NCI-H446 treated with DMSO at 0.1 percent for 48 hours (cell line): ENCODE measurements at regions not wholly inside any gene's neighbourhood (a gene's known extent, or its start where the extent isn't known, plus 50 kb on each side); places are given as distances from the start of the nearest gene placed in this dataset.
"Not testable (repeated sequence)": the region's sequence is repeated elsewhere in the genome, so short reads cannot be mapped to it uniquely, and the experiment has no call there.

Source experiments
- DNase-seq: peaks from one replicate; lab custom pipeline; 2025; lab: John Stamatoyannopoulos, UW

GRCh38 chr10:2891073-2891769 lies 176.1 kb upstream of the PFKP start:
- no peak for DNase-seq

- DNase-seq: no peak
These were observed 177.3 kb upstream of the PFKP start for GRCh38 chr10:2890093-2890492.

DNA sequence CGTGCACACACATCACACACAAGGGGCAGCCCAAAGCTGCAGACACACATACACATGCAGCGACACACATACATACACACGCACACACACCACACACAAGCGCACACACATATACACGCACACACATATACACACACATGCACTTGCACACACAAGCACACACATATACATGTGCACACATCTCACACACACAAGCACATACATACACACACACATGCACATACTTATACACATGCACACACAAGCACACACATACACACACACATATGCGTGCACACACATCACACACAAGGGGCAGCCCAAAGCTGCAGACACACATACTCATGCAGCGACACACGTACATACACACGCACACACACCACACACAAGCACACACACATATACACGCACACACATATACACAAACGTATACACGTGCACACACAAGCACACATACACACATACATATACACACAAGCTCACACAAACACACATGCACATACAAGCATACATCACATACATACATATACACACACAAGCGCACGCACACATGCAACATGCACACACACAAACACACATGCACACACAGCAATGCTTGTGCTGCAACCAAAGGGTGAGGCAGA lies 178.8 kb upstream of the PFKP start:
- no peak for DNase-seq

- DNase-seq: no peak
These were observed 179.8 kb upstream of the PFKP start for GRCh38 chr10:2887391-2888070.

DNA sequence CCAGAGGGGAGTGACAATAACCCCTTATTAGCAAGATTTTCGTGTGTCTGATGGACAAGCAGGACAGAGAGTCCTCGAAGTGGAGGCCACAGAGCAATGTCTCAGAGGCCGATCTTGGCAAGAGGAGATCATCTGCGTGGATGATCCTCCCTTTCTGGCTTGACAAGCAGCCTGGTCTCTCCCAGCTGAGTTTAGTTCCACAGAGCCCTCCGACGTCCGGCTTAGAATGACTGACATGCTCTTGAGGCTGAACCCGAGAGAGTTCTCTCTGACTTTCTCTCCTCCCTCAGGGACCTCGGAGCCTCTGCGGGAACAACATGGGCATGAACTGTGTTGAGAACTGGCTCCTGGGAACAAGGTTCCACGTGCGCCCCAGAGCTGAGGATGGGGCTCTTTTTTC lies 180.7 kb upstream of the PFKP start:
- DNase-seq: no peak

GRCh38 chr10:2885288-2886278 lies 181.8 kb upstream of the PFKP start:
- DNase-seq: no peak

DNA sequence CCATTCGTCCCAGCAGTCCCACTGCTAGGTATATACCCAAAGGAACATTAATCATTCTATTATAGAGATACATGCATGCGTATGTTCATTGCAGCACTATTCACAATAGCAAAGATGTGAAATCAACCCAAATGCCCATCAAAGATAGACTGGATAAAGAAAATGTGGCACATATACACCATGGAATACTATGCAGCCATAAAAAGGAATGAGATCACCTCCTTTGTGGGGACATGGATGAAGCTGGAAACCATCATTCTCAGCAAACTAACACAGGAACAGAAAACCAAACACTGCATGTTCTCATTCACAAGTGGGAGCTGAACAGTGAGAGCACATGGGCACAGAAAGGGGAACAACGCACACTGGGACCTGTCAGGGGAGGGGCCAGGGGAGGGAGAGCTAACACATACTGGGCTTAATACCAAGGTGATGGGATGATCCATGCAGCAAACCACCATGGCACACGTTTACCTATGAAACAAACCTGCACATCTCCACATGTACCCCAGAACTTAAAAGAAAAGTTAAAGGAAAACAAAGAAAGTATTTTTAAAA lies 183.3 kb upstream of the PFKP start:
- not testable (repeated sequence) for DNase-seq

GRCh38 chr10:2883238-2883637 lies 184.1 kb upstream of the PFKP start:
- no peak for DNase-seq

GRCh38 chr10:2882628-2883027 lies 184.7 kb upstream of the PFKP start:
- no peak for DNase-seq

DNA sequence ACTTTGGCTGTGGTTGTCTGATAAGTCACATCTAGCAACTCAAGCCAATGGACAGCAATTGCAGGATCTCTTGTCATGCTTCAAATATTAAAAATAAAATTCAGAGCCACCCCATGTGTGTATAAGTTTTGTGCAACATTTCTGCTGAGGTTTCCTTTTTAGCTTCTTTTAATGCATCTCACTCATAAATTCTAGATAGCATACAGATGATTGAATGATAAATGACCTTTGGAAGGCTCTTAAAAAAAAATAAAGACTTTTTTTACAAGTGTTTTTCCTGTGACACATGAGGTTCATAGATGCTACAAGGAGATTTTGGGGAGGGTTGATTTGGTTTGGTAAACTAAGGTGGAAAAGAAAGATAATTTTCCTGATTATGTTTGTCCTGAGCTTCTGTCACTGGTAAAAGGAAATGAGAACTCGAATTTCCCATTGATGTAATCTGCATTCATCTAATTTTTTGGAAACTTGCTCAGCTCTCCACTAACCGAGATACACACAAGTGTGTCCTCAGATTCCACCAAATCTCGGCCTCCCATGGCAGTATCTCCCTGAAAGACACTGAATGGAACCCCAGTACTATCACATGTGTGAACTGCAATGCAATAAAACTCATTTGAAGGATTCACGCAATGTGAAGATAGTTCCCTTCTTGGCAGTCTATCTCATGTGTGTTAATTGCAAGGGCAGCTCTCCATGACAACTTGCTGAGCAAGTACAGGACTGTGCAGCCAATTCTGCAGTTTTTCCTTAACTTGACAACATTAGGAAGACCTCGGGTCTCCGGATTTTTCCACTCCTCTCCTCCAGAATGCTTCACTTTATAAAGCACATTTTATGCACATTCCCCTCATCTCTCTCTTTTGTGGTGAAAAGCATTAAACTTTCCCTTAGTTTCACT lies 185.4 kb upstream of the PFKP start:
- DNase-seq: no peak

DNA sequence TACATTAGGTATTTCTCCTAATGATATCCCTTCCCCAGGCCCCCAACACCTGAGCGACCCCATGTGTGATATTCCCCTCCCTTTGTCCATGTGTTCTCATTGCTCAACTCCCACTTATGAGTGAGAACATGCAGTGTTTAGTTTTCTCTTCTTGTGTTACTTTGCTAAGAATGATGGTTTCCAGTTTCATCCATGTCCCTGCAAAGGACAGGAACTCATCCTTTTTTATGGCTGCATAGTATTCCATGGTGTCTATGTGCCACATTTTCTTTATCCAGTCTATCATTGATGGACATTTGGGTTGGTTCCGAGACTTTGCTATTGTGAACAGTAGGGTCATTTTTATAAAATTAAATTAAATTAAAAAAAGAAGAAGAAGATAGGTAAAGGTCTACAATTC lies 187.3 kb upstream of the PFKP start:
- not testable (repeated sequence) for DNase-seq

DNA sequence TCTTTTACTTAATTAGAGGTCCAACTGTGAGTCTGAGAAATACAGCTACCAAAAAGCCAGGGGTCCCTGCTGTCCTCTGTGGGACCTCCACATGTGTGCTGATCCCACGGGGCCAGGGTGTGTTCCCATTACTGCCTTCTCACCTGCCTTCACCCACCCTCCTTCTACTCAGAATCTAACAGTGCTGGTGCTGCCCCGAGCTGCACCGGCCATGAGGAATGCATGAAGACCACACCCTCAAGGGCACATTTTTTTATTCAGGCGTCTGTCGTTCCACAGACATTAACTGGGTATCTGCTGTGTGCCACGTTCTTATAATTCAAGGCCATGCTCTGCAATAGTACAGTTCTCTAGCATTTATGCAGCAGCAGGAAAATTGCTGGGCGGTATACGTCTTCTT lies 188.5 kb upstream of the PFKP start:
- no peak for DNase-seq

GRCh38 chr10:2876032-2876431 lies 191.3 kb upstream of the PFKP start:
- no peak for DNase-seq

DNA sequence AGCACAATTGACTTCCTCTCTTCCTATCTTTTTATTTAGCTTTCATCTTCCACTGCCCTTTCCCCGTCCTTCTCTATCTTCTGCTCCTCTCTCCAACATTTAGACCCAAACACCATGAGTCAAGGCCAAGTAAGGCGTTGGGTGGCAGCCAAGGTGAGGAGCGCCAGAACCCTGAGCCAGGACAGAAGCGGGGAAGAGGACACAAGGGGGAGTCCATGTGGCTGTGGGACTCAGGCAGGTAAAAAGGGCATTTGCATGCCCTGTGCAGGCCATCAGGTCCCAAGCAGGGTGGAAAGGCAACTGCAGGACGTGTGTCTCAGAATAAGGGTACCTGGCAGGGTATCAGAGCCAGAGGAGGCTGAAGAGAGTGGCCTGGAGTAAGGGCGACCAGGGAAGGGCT lies 192.4 kb upstream of the PFKP start:
- no peak for DNase-seq

GRCh38 chr10:2873769-2874168 lies 193.6 kb upstream of the PFKP start:
- DNase-seq: no peak

DNA sequence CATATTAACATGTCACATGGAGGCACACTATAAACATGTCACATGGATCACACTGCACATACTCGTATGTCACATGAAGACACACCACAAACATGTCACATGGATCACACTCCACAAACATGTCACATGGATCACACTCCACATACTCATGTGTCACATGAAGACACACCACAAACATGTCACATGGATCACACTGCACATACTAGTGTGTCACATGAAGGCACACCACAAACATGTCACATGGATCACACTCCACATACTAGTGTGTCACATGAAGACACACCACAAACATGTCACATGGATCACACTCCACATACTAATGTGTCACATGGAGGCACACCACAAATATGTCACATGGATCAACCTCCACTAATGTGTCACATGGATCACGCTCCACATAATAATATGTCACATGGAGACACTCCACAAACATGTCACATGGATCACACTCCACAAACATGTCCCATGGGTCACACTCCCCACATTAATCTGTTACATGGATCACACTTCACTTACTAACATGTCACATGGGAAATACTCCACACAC lies 195.6 kb upstream of the PFKP start:
- DNase-seq: no peak

DNA sequence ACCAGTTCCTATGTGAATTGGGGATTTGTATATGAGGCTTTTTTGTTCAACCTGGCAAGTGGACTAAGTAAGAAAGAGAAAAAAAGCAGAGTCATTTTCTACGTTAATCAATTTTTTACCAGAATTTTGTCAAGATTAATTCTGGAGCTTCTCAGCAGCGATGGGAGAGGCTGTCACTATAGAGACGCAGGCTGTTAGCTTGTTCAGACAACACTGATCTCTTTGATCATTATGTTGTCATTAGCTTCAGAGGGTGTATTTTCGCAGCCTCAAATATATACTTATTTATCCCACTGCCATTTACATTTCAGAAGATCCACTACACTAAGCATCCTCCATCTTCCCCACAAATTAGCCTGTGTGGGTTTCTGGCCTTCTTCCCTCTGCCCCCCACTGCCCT lies 196.7 kb upstream of the PFKP start:
- DNase-seq: no peak

- DNase-seq: no peak
These were observed 199.5 kb upstream of the PFKP start for GRCh38 chr10:2867788-2868299.

- DNase-seq: no peak
These were observed 200.8 kb upstream of the PFKP start for GRCh38 chr10:2866569-2866968.

GRCh38 chr10:2861632-2862210 lies 205.6 kb upstream of the PFKP start:
- DNase-seq: no peak
